ENCODE measurements at regions not wholly inside any gene's neighbourhood (a gene's known extent, or its start where the extent isn't known, plus 50 kb on each side); places are given as distances from the start of the nearest gene placed in this dataset.
"Not testable (repeated sequence)": the region's sequence is repeated elsewhere in the genome, so short reads cannot be mapped to it uniquely, and the experiment has no call there.

DNA sequence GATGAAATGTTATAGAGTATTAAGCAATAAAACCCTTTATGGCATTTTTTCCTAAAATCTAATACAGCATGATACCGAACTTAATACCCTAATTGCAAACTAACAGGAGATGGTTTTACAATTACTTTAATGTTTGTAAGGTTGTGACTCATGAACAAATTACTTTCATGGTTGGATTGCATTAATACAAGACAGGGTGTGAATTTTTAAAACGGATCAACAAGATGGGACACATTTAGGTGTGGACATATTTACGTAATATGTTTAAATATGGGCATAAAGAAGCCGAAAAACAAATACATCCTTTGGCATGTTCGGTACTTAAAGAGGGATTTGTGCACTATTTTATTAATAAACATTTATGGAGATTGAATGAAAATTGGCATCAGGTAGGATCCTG lies 168.3 kb upstream of the SPRY2 start:
- Histone ChIP-seq H3K4me3 (ENCODE audit: low read depth, low read length) (no peak overlapping the region), H3K9ac (ENCODE audit: low read depth, low read length) (no peak overlapping the region), H3K36me3 (ENCODE audit: control insufficient read depth, insufficient read depth, low read length) (no peaks in the 10 kb centered on the region), H3K27me3 (ENCODE audit: control insufficient read depth, insufficient read depth, low read length) (no peaks in the 10 kb centered on the region), H3K4me1 (ENCODE audit: control insufficient read depth, insufficient read depth, low read length) (no peaks in the 10 kb centered on the region), H3K9me3 (ENCODE audit: control insufficient read depth, insufficient read depth, low read length) (no peaks in the 10 kb centered on the region)

DNA sequence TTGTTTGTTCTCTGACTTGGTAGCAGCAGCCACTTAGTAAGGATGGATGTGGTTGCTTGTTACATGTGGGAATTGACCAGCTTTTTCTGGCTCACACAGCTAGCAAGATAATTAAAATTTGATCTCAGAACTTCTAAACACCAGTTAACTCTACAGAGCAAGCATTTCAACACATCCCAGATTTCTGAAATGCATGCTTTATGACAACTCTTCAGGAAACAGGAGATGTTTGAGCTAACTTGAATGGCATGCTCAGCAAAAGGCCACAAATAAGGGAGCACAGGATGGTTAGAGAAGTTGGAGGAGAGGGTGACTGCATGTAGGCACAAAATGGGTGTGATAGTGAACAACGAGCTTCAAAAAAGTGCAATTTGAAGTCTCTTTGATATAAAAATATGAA lies 167.1 kb upstream of the SPRY2 start:
- Histone ChIP-seq H3K9me3 (ENCODE audit: control insufficient read depth, insufficient read depth, low read length) (no peaks in the 10 kb centered on the region), H3K27me3 (ENCODE audit: control insufficient read depth, insufficient read depth, low read length) (no peaks in the 10 kb centered on the region), H3K4me3 (ENCODE audit: low read depth, low read length) (no peak overlapping the region), H3K36me3 (ENCODE audit: control insufficient read depth, insufficient read depth, low read length) (no peaks in the 10 kb centered on the region), H3K4me1 (ENCODE audit: control insufficient read depth, insufficient read depth, low read length) (no peaks in the 10 kb centered on the region), H3K9ac (ENCODE audit: low read depth, low read length) (no peak overlapping the region)

- no peaks in the 10 kb centered on the region for H3K4me1 ChIP-seq (ENCODE audit: control insufficient read depth, insufficient read depth, low read length)
- no peaks in the 10 kb centered on the region for H3K36me3 ChIP-seq (ENCODE audit: control insufficient read depth, insufficient read depth, low read length)
- H3K4me3 ChIP-seq (ENCODE audit: low read depth, low read length) = no peak overlapping the region
- no peak overlapping the region for H3K9ac ChIP-seq (ENCODE audit: low read depth, low read length)
- no peaks in the 10 kb centered on the region for H3K9me3 ChIP-seq (ENCODE audit: control insufficient read depth, insufficient read depth, low read length)
- H3K27me3 ChIP-seq (ENCODE audit: control insufficient read depth, insufficient read depth, low read length) = no peaks in the 10 kb centered on the region
Measured at GRCh38 chr13:80504453-80504852, 163.5 kb upstream of the SPRY2 start.

DNA sequence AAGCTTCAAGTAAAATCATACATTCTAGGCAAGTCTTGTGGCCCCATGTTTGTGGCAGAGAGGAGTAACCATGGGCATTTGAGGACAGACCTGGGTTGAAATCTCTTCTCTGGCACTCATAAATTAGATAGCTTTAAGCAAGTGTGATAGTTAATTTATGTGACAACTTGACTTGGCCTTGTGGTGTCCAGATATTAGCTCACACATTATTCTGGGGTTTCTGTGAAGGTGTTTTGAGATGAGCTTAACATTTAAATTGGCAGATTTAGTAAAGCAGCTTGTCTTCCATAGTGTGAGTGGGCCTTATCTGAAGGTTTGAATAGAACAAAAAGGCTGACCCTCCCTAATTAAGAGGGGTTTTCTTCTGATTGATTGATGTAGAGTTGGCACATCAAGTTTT lies 161.4 kb upstream of the SPRY2 start:
- Histone ChIP-seq H3K27me3 (ENCODE audit: control insufficient read depth, insufficient read depth, low read length) (no peaks in the 10 kb centered on the region), H3K9me3 (ENCODE audit: control insufficient read depth, insufficient read depth, low read length) (no peaks in the 10 kb centered on the region), H3K4me1 (ENCODE audit: control insufficient read depth, insufficient read depth, low read length) (no peaks in the 10 kb centered on the region), H3K9ac (ENCODE audit: low read depth, low read length) (no peak overlapping the region), H3K4me3 (ENCODE audit: low read depth, low read length) (no peak overlapping the region), H3K36me3 (ENCODE audit: control insufficient read depth, insufficient read depth, low read length) (no peaks in the 10 kb centered on the region)

- Histone ChIP-seq H3K4me1 (ENCODE audit: control insufficient read depth, insufficient read depth, low read length) (no peaks in the 10 kb centered on the region), H3K9me3 (ENCODE audit: control insufficient read depth, insufficient read depth, low read length) (no peaks in the 10 kb centered on the region), H3K4me3 (ENCODE audit: low read depth, low read length) (no peak overlapping the region), H3K27me3 (ENCODE audit: control insufficient read depth, insufficient read depth, low read length) (no peaks in the 10 kb centered on the region), H3K9ac (ENCODE audit: low read depth, low read length) (no peak overlapping the region), H3K36me3 (ENCODE audit: control insufficient read depth, insufficient read depth, low read length) (no peaks in the 10 kb centered on the region)
Measured at GRCh38 chr13:80501556-80501955, 160.6 kb upstream of the SPRY2 start.

GRCh38 chr13:80499536-80500290 lies 158.8 kb upstream of the SPRY2 start:
- Histone ChIP-seq H3K9ac (ENCODE audit: low read depth, low read length) (no peak overlapping the region), H3K4me1 (ENCODE audit: control insufficient read depth, insufficient read depth, low read length) (no peaks in the 10 kb centered on the region), H3K4me3 (ENCODE audit: low read depth, low read length) (no peak overlapping the region), H3K36me3 (ENCODE audit: control insufficient read depth, insufficient read depth, low read length) (no peaks in the 10 kb centered on the region), H3K9me3 (ENCODE audit: control insufficient read depth, insufficient read depth, low read length) (no peaks in the 10 kb centered on the region), H3K27me3 (ENCODE audit: control insufficient read depth, insufficient read depth, low read length) (no peaks in the 10 kb centered on the region)

DNA sequence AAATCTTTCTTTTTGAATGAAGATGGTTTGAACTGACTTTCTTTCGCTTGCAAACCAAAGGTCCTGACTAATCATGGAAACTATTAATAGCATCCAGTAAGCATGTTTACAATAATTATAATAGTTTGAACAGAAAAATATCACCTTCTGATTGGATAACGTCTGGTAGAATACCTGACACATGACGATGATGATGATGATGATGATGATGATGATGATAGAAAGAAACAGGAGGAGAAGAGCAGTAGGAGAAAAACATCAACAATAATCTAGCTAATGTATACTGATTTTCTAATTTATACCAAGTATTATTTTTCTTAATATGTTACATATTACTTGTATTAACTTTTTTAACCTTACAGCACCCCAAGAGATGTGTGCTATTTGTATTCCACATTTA lies 157.5 kb upstream of the SPRY2 start:
- Histone ChIP-seq H3K27me3 (ENCODE audit: control insufficient read depth, insufficient read depth, low read length) (no peaks in the 10 kb centered on the region), H3K9me3 (ENCODE audit: control insufficient read depth, insufficient read depth, low read length) (no peaks in the 10 kb centered on the region), H3K4me1 (ENCODE audit: control insufficient read depth, insufficient read depth, low read length) (no peaks in the 10 kb centered on the region), H3K36me3 (ENCODE audit: control insufficient read depth, insufficient read depth, low read length) (no peaks in the 10 kb centered on the region), H3K4me3 (ENCODE audit: low read depth, low read length) (no peak overlapping the region), H3K9ac (ENCODE audit: low read depth, low read length) (no peak overlapping the region)

DNA sequence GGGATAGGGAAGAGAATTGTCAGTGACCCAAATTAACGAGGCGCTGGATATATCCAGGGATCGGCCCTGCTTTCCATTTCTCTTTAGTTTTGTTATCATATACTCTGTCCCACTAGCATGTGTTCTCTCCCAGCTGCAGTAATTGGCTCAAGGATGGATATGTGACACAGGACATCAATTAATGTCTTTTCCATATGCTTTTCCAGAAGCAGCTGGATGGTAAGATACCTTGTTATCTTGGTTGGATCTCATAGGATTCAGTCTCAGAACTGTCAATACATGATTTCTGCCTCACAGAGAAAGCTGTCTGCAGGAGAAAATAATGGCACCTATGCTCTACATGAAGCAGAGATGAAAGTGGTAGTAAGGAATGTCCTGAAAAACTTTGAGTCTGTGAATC lies 157.1 kb upstream of the SPRY2 start:
- Histone ChIP-seq H3K36me3 (ENCODE audit: control insufficient read depth, insufficient read depth, low read length) (no peaks in the 10 kb centered on the region), H3K9ac (ENCODE audit: low read depth, low read length) (no peak overlapping the region), H3K9me3 (ENCODE audit: control insufficient read depth, insufficient read depth, low read length) (no peaks in the 10 kb centered on the region), H3K4me3 (ENCODE audit: low read depth, low read length) (no peak overlapping the region), H3K4me1 (ENCODE audit: control insufficient read depth, insufficient read depth, low read length) (no peaks in the 10 kb centered on the region), H3K27me3 (ENCODE audit: control insufficient read depth, insufficient read depth, low read length) (no peaks in the 10 kb centered on the region)

GRCh38 chr13:80497439-80497838 lies 156.5 kb upstream of the SPRY2 start:
- Histone ChIP-seq H3K4me3 (ENCODE audit: low read depth, low read length) (no peak overlapping the region), H3K27me3 (ENCODE audit: control insufficient read depth, insufficient read depth, low read length) (no peaks in the 10 kb centered on the region), H3K9me3 (ENCODE audit: control insufficient read depth, insufficient read depth, low read length) (no peaks in the 10 kb centered on the region), H3K36me3 (ENCODE audit: control insufficient read depth, insufficient read depth, low read length) (no peaks in the 10 kb centered on the region), H3K4me1 (ENCODE audit: control insufficient read depth, insufficient read depth, low read length) (no peaks in the 10 kb centered on the region), H3K9ac (ENCODE audit: low read depth, low read length) (no peak overlapping the region)

DNA sequence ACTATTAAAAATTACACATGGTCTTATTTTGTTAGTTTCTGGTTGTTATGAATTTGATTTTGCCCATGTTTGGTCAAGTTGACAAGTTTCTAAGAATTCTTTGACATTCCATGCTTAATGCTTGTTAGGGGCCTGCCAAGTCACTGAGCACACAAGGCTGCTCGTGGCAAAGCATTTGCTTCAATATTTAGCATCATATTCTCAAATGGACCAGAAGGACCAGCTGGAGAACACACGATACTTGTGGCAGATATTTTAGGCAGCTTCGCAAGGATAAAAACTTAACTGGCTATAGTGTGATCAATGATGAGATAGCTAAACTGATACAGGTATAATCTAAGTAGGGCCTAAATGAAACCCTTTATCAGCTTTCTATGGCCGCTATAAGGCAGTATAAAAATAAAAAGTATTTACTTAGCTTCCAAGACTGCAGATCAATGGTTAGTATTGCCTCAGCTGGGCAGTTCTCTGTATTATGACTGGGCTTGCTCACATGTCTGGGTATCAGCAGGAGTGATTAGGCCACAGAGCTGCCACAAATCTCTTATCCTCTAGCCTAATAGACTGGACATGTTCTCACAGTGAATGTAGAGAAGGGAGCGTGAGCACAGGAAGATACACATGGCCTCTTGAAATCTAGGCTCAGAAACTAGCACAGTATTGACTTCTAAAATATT lies 155.9 kb upstream of the SPRY2 start:
- no peaks in the 10 kb centered on the region for H3K27me3 ChIP-seq (ENCODE audit: control insufficient read depth, insufficient read depth, low read length)
- no peaks in the 10 kb centered on the region for H3K4me1 ChIP-seq (ENCODE audit: control insufficient read depth, insufficient read depth, low read length)
- no peak overlapping the region for H3K4me3 ChIP-seq (ENCODE audit: low read depth, low read length)
- H3K9ac ChIP-seq (ENCODE audit: low read depth, low read length) = no peak overlapping the region
- no peaks in the 10 kb centered on the region for H3K9me3 ChIP-seq (ENCODE audit: control insufficient read depth, insufficient read depth, low read length)
- H3K36me3 ChIP-seq (ENCODE audit: control insufficient read depth, insufficient read depth, low read length) = no peaks in the 10 kb centered on the region

DNA sequence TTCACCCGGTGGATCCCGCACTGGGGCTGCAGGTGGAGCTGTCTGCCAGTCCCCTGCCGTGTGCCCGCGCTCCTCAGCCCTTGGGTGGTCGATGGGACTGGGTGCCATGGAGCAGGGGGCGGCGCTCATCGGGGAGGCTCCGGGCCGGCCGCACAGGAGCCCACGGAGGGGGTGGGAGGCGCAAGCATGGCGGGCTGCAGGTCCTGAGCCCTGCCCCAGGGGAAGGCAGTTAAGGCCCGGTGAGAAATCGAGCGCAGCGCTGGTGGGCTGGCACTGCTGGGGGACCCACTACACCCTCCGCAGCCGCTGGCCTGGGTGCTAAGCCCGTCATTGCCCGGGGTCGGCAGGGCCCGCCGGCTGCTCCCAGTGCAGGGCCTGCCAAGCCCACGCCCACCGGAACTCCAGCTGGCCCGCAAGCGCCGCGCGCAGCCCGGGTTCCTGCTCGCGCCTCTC lies 149.6 kb upstream of the SPRY2 start:
- H3K9ac ChIP-seq (ENCODE audit: low read depth, low read length); H3K9me3 ChIP-seq (ENCODE audit: control insufficient read depth, insufficient read depth, low read length); H3K36me3 ChIP-seq (ENCODE audit: control insufficient read depth, insufficient read depth, low read length); H3K4me3 ChIP-seq (ENCODE audit: low read depth, low read length); H3K27me3 ChIP-seq (ENCODE audit: control insufficient read depth, insufficient read depth, low read length); H3K4me1 ChIP-seq (ENCODE audit: control insufficient read depth, insufficient read depth, low read length): not testable (repeated sequence)

DNA sequence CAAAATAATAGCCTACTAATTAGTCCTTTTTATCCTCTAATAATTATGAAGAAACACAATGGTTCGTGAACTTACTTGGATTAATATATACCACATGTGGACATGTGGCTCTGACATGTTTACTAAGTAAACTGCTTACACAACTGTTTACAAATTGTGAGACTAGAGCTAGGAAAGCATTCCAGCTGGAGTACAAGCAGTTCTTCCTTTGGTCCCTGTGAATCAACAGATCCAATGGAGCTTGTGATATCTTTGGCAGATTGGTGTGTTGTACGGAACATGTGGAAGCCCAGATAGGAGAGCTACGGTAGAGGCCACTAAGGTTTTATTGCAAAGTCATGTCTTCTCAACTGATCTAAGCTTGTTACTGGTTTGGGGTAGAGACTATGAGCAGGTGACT lies 145.5 kb upstream of the SPRY2 start:
- Histone ChIP-seq H3K9me3 (ENCODE audit: control insufficient read depth, insufficient read depth, low read length) (no peaks in the 10 kb centered on the region), H3K9ac (ENCODE audit: low read depth, low read length) (no peak overlapping the region), H3K27me3 (ENCODE audit: control insufficient read depth, insufficient read depth, low read length) (no peaks in the 10 kb centered on the region), H3K4me1 (ENCODE audit: control insufficient read depth, insufficient read depth, low read length) (no peaks in the 10 kb centered on the region), H3K4me3 (ENCODE audit: low read depth, low read length) (no peak overlapping the region), H3K36me3 (ENCODE audit: control insufficient read depth, insufficient read depth, low read length) (no peaks in the 10 kb centered on the region)
